ENCODE measurements at regions not wholly inside any gene's neighbourhood (a gene's known extent, or its start where the extent isn't known, plus 50 kb on each side); places are given as distances from the start of the nearest gene placed in this dataset.

- TF ChIP-seq ZNF462 (CRISPR knock-in tag; IDR thresholded peaks at IDR 0.05) (no peak), EZH2 (IDR thresholded peaks at IDR 0.05; ENCODE audit: low read depth, unreplicated experiment) (no peak), POLR2AphosphoS5 (IDR thresholded peaks at IDR 0.05; ENCODE audit: low read depth) (no peak), JUNB (IDR thresholded peaks at IDR 0.05; ENCODE audit: unreplicated experiment) (no peak), REST (IDR thresholded peaks at IDR 0.05; ENCODE audit: unreplicated experiment) (no peak)
These were observed 442.3 kb upstream of the PFKP start (continued) for GRCh38 chr10:2625094-2625493.

GRCh38 chr10:2623675-2624274, 443.6 kb upstream of the PFKP start:
- DNase-seq (ENCODE audit: low spot score) (no peak), ATAC-seq (no peak)
- Mint-ChIP-seq H3K4me1 (peaks cover 50% of the 10 kb centered on the region), H3K9me3 (no peaks in the 10 kb centered on the region; the same call in 2 of the 3 replicates), H3K36me3 (ENCODE audit: low read depth) (no peaks in the 10 kb centered on the region), H3K27ac (no peak overlapping the region), H3K4me3 (no peak overlapping the region), H3K27me3 (ENCODE audit: insufficient read depth, low read depth, poor library complexity) (peaks cover 9% of the 10 kb centered on the region)
- Histone ChIP-seq H3K9me2 (ENCODE audit: insufficient read depth) (no peaks in the 10 kb centered on the region), H4K20me1 (replicated peaks; ENCODE audit: insufficient read depth) (no peaks in the 10 kb centered on the region), H3K79me2 (replicated peaks; ENCODE audit: insufficient read depth) (no peaks in the 10 kb centered on the region), H3K36me3 (ENCODE audit: insufficient read depth) (no peaks in the 10 kb centered on the region), H3K4me3 (no peak overlapping the region), H3K4me2 (no peak overlapping the region), H3K27ac (ENCODE audit: low read depth) (no peak overlapping the region), H3F3A (replicated peaks; ENCODE audit: low read depth) (no peaks in the 10 kb centered on the region), H3K27me3 (ENCODE audit: insufficient read depth) (no peaks in the 10 kb centered on the region), H3K4me1 (ENCODE audit: insufficient read depth) (peaks cover 28% of the 10 kb centered on the region), H2AFZ (no peak overlapping the region; the same call in 1 of the 2 replicates)
- TF ChIP-seq ZNF114 (CRISPR knock-in tag; IDR thresholded peaks at IDR 0.05) = no peak
- TF ChIP-seq ETS1 (IDR thresholded peaks at IDR 0.05) = no peak
- no peak for TF ChIP-seq STAT1 (IDR thresholded peaks at IDR 0.05; ENCODE audit: unreplicated experiment)
- TF ChIP-seq NANOG (IDR thresholded peaks at IDR 0.05; ENCODE audit: borderline replicate concordance) = no peak
- TF ChIP-seq POLR2AphosphoS5 (IDR thresholded peaks at IDR 0.05; ENCODE audit: low read depth) = no peak
- no peak for TF ChIP-seq EZH2 (IDR thresholded peaks at IDR 0.05; ENCODE audit: low read depth, unreplicated experiment)
- TF ChIP-seq CTCF (conservative IDR thresholded peaks at IDR 0.05; ENCODE audit: low read depth in 2 of 2) = no peak
- TF ChIP-seq JUNB (IDR thresholded peaks at IDR 0.05; ENCODE audit: unreplicated experiment) = no peak
- no peak for TF ChIP-seq EZH2phosphoT487 (IDR thresholded peaks at IDR 0.05; ENCODE audit: unreplicated experiment)
- no peak for TF ChIP-seq ZNF331 (CRISPR knock-in tag; IDR thresholded peaks at IDR 0.05; ENCODE audit: low read depth)
